SKM-1 treated with dmso at 0.1 percent for 144 hours (cell line): ENCODE measurements at regions not wholly inside any gene's neighbourhood (a gene's known extent, or its start where the extent isn't known, plus 50 kb on each side); places are given as distances from the start of the nearest gene placed in this dataset.

ENCODE experiments used
- DNase-seq: peaks from one replicate; lab custom pipeline; 2025; ENCODE audit not compliant: unreplicated experiment; lab: John Stamatoyannopoulos, UW

- DNase-seq, result no peak
Observed at GRCh38 chr5:68352166-68352565, 136.6 kb downstream of the PIK3R1 start.

- no peak for DNase-seq
Observed at GRCh38 chr5:68353605-68354004, 138.0 kb downstream of the PIK3R1 start.

- DNase-seq, result no peak
Observed at GRCh38 chr5:68354315-68354714, 138.8 kb downstream of the PIK3R1 start.

DNA sequence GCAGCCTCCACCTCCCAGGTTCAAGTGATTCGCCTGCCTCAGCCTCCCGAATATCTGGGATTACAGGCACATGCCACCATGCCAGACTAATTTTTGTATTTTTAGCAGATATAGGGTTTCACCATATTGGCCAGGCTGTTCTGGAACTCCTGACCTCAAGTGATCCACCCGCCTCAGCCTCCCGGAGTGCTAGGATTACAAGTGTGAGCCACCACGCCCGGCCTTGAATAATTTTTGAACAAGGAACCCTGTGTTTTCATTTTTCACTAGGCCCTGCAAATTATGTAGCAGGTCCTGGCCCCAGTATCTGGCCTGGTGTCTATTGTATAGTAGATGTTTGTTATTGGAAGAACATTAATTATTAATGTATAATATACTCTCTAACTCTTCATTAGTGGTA lies 140.7 kb downstream of the PIK3R1 start:
- DNase-seq, result no peak

DNA sequence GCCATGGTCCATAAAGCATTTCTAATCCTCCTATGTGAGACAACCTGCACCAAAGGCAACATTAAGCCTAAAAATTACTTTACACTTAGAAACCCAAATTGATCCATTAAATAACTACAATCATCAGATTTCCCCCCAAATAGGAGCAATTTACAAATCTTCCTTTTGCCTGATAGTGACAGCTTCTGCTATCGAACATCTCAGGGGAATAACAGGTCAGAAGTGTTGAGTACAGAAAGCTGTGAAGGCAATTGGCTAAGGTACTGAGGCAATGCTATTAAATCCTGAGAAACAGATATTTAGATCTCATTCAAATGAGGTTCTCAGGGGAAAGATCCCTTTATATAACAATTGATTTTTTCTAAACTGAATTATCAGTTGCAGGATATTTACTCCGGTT lies 141.1 kb downstream of the PIK3R1 start:
- DNase-seq, result no peak

DNA sequence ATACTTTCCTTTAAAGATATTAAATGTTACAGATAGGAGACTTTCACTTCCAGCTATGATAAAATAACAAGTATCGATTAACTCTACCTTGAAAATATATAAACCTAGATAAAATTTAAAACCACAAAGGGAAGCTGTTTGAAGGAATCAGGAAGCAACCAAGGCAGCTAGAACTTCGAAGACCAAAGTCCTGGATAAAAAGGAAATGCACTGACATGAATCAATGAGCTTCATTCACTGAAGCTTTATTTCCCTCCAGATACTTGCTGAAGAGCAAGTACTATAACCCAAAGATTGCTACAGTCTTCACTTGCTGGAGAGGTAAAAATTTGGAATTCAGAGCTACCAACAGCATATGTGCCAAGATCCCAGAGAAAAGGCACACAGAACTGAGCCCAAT lies 144.1 kb downstream of the PIK3R1 start:
- no peak for DNase-seq

- no peak for DNase-seq
Observed at GRCh38 chr5:68362331-68362730, 146.8 kb downstream of the PIK3R1 start.

DNA sequence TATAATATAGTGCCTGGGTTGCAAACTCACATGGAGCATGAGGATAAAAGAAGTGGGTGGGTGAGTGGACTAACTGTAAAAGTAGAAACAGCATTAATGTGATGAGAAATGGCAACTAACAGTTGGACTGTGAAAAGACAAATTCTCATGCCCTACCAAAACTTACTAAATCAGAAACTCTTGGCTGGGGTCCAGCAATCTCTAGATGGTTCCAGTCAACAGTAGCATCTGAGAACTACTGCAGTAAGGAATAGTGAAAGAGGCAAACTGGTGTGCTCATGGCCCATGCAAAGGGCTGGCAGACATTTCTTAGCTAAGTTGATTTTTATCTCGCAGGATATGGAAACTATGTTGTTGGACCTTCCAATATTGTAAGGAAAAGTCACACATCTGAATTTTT lies 150.3 kb downstream of the PIK3R1 start:
- no peak for DNase-seq

GRCh38 chr5:68367287-68367686 lies 151.7 kb downstream of the PIK3R1 start:
- no peak for DNase-seq

DNA sequence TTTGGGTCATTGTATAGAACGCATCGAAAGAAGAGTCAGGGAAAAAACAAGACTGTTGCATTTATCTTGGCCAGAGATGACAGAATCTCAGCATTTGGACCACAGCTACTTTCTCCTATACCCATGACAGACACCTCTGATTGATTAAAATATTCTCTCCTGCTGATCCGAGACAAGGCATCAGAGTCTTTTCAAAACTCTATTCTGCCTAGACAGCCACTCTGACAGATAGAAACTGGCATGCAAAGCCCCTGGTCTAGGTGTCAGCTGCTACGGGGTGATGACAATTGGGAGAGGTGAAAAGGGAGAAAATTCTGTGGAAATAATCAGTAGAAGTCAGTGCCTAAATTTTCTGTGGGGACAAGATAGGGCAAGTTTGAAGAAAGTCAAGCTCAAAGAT lies 152.2 kb downstream of the PIK3R1 start:
- DNase-seq, result no peak

GRCh38 chr5:68368311-68369022 lies 152.9 kb downstream of the PIK3R1 start:
- no peak for DNase-seq

DNA sequence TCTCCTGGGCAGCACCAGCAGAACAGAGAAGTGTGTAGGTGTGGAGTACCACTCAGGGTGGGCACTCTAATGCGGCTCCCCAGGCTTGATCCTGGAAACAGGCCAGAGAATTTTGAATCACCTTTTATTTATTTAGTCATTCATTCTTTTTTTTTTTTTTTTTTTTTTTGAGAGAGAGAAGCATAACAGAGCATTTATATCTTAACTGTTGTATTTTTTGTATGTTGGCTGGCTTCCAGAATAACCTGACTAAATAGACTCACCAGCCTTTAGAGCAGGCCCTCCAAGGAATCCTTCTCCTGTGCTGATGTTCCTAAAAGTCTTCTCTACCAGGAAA lies 153.4 kb downstream of the PIK3R1 start:
- no peak for DNase-seq

- DNase-seq, result no peak
Observed at GRCh38 chr5:68369457-68370125, 154.0 kb downstream of the PIK3R1 start.

- no peak for DNase-seq
Observed at GRCh38 chr5:68370196-68370595, 154.6 kb downstream of the PIK3R1 start.

- no peak for DNase-seq
Observed at GRCh38 chr5:68371607-68372006, 156.1 kb downstream of the PIK3R1 start.

DNA sequence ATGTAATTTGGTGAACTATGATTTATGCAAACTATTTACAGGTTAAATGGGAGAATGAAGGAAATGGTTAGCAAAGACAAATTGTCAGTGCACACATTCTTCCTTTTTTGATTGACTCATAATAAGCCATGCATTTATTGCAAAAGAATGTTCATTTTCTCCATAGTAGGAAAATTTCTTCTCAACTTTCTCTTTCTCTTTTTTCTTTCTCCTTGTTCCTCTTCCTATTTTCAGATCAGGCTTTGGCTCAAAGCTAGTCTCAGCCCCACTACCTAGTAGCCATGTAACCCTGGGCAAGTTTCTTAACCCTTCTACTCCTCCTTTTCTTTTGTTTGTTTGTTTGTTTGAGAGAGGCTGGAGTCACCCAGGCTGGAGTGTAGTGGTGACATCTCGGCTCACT lies 156.6 kb downstream of the PIK3R1 start:
- DNase-seq, result no peak

- no peak for DNase-seq
Observed at GRCh38 chr5:68373050-68373449, 157.5 kb downstream of the PIK3R1 start.

DNA sequence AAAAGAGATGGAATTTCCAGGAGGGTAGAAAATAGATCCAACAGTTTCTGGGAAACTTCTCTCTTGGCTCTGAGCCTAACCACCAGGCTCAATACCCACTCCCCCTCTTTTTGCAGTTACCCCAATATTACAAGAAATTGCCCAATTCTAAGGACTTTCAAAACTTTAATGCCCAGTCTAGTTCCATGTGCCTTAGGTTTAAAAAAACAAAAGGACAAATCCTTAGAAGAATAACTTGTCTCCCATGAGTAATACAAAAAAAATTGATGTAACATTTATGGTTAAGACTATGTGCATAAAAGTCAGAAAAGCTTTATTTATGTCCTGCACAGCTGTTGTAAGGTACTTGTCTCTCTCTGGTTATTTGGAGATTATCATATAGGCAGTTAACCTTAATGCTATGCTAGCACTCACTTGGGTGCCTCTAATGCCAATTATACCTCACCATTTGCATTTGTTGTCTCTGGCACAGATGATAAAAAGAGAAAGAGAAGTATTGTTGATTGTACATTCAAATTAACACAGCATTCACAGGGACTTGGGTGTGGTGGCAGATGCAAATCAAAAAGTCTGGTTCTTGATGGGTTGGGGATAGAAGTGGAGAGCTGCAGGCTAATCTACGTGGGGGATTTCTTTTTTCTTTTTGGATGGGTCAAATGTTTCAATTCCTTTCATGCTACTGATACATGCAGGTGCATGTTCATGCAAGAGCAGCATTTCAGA lies 159.4 kb downstream of the PIK3R1 start:
- no peak for DNase-seq

- DNase-seq, result no peak
Observed at GRCh38 chr5:68375540-68375939, 160.0 kb downstream of the PIK3R1 start.

DNA sequence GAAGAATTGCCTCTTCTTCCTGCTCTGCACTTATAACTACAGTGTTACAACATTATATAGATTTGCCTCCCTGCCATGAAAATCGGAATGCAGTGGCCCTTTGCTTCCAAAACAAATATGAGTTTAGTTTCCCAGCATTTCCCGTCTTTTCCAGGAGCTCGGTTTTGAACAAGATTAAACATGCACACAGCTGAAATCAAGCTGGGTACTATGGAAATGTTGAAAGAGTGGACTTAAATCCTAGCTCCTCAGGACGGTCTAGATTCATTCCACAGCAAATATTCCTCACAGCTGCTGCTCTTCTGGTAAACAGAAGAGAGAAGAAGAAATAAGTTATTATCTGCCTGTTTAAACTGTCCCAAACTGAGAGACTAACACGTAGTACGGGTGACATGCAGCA lies 161.4 kb downstream of the PIK3R1 start:
- no peak for DNase-seq

DNA sequence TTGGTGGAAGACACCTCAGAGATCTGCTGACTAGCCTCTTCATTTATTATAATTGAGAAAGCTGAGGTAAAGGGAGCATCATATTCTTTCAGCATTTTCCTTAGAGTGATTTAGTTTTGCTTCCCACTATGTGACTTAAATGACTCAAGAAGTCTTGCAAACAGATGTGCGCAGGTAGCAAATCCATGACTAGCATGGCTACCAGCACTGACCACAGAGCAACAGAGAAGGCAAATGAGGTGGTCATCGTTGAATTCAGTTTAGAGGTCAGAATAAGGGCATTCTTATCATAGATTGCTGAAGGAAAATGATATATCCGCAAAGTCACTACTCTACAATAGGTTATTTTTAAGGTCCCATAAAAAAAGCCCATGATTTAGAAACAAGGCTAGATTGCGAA lies 162.2 kb downstream of the PIK3R1 start:
- no peak for DNase-seq

GRCh38 chr5:68378204-68378820 lies 162.8 kb downstream of the PIK3R1 start:
- no peak for DNase-seq
